ENCODE measurements at regions not wholly inside any gene's neighbourhood (a gene's known extent, or its start where the extent isn't known, plus 50 kb on each side); places are given as distances from the start of the nearest gene placed in this dataset.

DNA sequence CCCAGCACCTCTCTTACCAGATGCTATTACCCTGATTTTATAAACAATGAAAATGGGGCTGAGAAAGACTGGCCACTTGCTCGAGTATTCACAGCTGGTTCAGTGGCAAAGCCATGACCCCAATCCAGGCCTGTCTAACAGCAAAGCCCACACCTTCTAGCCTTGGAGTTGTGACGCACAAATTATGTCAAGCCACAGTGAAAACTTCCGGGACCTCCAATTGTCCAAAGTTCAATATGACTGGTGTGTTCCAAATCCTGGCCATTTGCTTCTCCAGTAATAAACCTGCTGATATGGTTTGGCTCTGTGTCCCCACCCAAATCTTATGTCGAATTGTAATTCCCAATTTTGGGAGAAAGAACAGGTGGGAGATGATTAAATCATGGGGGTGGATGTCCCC is 64.7 kb upstream of the RIOK3 start:
- no peak for DNase-seq

DNA sequence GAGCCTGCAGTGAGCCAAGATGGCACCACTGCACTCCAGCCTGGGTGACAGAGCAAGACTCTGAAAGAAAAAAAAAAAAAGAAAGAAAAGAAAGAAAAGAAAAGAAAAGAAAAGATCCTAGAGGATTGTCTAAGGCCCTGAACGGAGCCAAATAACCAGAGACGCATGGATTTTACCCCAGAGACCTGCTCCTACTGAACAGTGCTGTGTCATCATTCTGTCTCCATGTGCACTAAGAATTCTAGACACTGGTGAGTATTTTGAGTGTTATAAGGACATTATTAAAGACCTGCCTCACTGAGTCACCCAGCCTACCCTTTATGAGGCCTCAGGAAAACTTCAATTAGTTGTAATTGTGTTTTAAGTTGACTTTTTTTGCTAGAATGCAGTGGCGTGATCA is 61.9 kb upstream of the RIOK3 start:
- DNase-seq, result no peak

GRCh38 chr18:23397907-23398306 is 55.2 kb upstream of the RIOK3 start:
- DNase-seq, result no peak

DNA sequence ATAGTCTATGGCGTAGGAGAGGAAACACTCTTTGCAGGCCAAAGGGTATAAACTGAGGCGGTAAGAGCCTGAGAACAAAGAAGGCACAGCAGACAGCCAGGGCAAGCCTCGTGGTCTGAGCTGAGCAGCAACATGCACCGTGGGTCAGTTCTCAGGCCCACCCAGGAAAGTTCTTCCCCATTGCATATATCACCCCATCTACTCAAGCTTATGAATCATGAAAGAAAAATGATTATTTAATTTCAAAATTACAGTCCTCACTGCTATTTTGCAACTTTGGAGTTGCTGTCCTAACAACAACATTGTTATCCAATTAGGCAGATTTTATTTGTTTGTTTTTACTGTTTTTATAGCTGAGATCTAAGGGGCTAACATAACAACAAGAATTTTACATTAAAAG is 54.7 kb upstream of the RIOK3 start:
- no peak for DNase-seq

DNA sequence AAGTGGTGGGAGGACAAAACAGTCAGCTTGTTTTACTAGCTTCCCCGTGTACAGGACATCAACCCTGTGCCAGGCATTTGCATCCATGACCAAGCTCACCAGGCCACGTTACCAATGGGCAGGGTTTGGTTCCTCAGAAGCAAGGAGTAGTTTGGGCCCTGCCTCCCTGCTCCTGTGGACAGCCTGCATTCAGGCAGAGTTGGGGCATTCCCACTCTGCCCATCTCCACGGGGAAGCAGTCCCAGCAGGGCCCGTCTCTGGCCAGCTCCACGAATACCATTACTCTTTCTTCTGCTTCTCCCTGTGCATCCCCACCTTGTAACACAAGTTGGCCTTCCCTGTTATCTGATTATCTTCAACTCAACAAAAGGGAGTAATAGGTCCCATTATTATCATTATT is 54.0 kb upstream of the RIOK3 start:
- DNase-seq, result no peak

- no peak for DNase-seq
Observed at GRCh38 chr18:23400918-23401317, 52.2 kb upstream of the RIOK3 start.

- DNase-seq, result peak; percentile 48
Observed at GRCh38 chr18:23401400-23402347, 51.4 kb upstream of the RIOK3 start.

Data from NCI-H2029 (cell line).